ENCODE measurements at regions not wholly inside any gene's neighbourhood (a gene's known extent, or its start where the extent isn't known, plus 50 kb on each side); places are given as distances from the start of the nearest gene placed in this dataset.

DNA sequence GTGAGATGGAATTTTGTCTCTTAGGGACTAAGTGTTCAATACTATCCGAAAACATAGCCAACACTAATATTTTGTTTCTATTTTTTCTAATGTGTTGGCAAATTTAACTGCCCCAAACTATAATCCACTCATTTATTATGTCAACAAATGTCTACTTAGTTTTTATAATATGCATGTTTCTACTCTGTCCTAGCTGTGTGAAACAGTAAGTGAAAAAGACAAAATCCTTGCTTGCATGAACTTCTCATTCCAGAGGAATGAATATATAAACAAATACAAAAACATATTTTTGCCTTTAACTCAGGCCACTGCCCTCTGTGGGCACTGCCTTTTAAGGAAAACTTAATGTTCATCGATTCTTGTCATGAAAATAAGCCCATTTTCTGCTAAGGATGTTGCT lies 1275.4 kb upstream of the CDH18 start:
- TF ChIP-seq POLR2A (IDR thresholded peaks at IDR 0.05; ENCODE audit: low read depth, low read length) (no peak), POLR2AphosphoS5 (IDR thresholded peaks at IDR 0.05; ENCODE audit: low read depth, low read length) (no peak), TAF1 (IDR thresholded peaks at IDR 0.05; ENCODE audit: low read depth, low read length) (no peak), PAX5 (IDR thresholded peaks at IDR 0.05; ENCODE audit: insufficient read depth, low read length, severe bottlenecking) (no peak), SPI1 (IDR thresholded peaks at IDR 0.05; ENCODE audit: low read depth, low read length) (no peak)

Data from GM12891 (cell line).